GM23338 (cell line): ENCODE measurements at regions not wholly inside any gene's neighbourhood (a gene's known extent, or its start where the extent isn't known, plus 50 kb on each side); places are given as distances from the start of the nearest gene placed in this dataset.

Experiments used
- ATAC-seq: fragments of 200-7000 bp; cut with Tn5 transposase; 3 replicates; pipeline ENCODE4 v1.9.1; 2020
- DNase-seq: peaks from one replicate; pipeline ENCODE4 v3.0.0-alpha.2; 2015; ENCODE audit warnings: low spot score
- H2AFZ ChIP-seq: fragments of 200-600 bp; sonication (generic); 2 replicates; pipeline ENCODE4 v1.8.0; 2016; ENCODE audit warnings: antibody characterized with exemption, mild to moderate bottlenecking, moderate library complexity
- H3F3A ChIP-seq: fragments of 200-600 bp; sonication (generic); replicated peaks from 2 replicates; pipeline ENCODE4 v1.8.0; 2017; ENCODE audit warnings: antibody characterized with exemption, mixed run types, low read depth
- H3K27ac ChIP-seq: fragments of 200-600 bp; sonication (generic); 2 replicates; pipeline ENCODE4 v1.6.1; 2016; ENCODE audit warnings: low read depth
- H3K27me3 ChIP-seq: fragments of 200-600 bp; sonication (generic); 2 replicates; pipeline ENCODE4 v1.8.0; 2016; ENCODE audit warnings: mild to moderate bottlenecking, mixed run types, moderate library complexity; ENCODE audit not compliant: insufficient read depth
- H3K36me3 ChIP-seq: fragments of 200-600 bp; sonication (generic); 2 replicates; pipeline ENCODE4 v1.8.0; 2016; ENCODE audit warnings: mild to moderate bottlenecking; ENCODE audit not compliant: insufficient read depth
- H3K4me1 ChIP-seq: fragments of 200-600 bp; sonication (generic); 2 replicates; pipeline ENCODE4 v1.8.0; 2016; ENCODE audit warnings: mild to moderate bottlenecking, moderate library complexity; ENCODE audit not compliant: insufficient read depth
- H3K4me2 ChIP-seq: fragments of 200-600 bp; sonication (generic); 2 replicates; pipeline ENCODE4 v1.7.1; 2017; ENCODE audit warnings: mixed run types
- H3K4me3 ChIP-seq: fragments of 200-600 bp; sonication (generic); 2 replicates; pipeline ENCODE4 v1.6.1; 2016; ENCODE audit warnings: mixed run types
- H3K79me2 ChIP-seq: fragments of 200-600 bp; sonication (generic); replicated peaks from 2 replicates; pipeline ENCODE4 v1.8.0; 2017; ENCODE audit warnings: mild to moderate bottlenecking; ENCODE audit not compliant: insufficient read depth
- H3K9me2 ChIP-seq: fragments of 200-600 bp; sonication (generic); 2 replicates; pipeline ENCODE4 v1.8.0; 2017; ENCODE audit not compliant: insufficient read depth
- H4K20me1 ChIP-seq: fragments of 200-600 bp; sonication (generic); replicated peaks from 2 replicates; pipeline ENCODE4 v1.8.0; 2017; ENCODE audit warnings: mild to moderate bottlenecking; ENCODE audit not compliant: insufficient read depth
- H3K27ac Mint-ChIP-seq: 2 replicates; pipeline ENCODE4 v1.8.0; 2020; ENCODE audit warnings: inconsistent platforms, mild to moderate bottlenecking, moderate library complexity, mixed read lengths
- H3K27me3 Mint-ChIP-seq: 3 replicates; pipeline ENCODE4 v1.8.0; 2022; ENCODE audit warnings: low read depth, mild to moderate bottlenecking, moderate library complexity, mixed read lengths, inconsistent platforms; ENCODE audit not compliant: insufficient read depth, poor library complexity
- H3K36me3 Mint-ChIP-seq: 3 replicates; pipeline ENCODE4 v1.8.0; 2021; ENCODE audit warnings: low read depth, mild to moderate bottlenecking, inconsistent platforms, moderate library complexity, mixed read lengths
- H3K4me1 Mint-ChIP-seq: 3 replicates; pipeline ENCODE4 v1.8.0; 2020; ENCODE audit warnings: mild to moderate bottlenecking, inconsistent platforms, mixed read lengths
- H3K4me3 Mint-ChIP-seq: 3 replicates; pipeline ENCODE4 v1.8.0; 2021; ENCODE audit warnings: moderate library complexity, mild to moderate bottlenecking, inconsistent platforms, mixed read lengths
- H3K9me3 Mint-ChIP-seq: 3 replicates; pipeline ENCODE4 v1.8.0; 2020; ENCODE audit warnings: moderate library complexity, mild to moderate bottlenecking, inconsistent platforms, mixed read lengths
- CREB1 ChIP-seq: fragments of 250-450 bp; sonication (Bioruptor Pico); IDR thresholded peaks from 2 replicates; pipeline ENCODE4 v1.5.0; 2020; ENCODE audit warnings: low read depth, mild to moderate bottlenecking, moderate library complexity
- EZH2 ChIP-seq: fragments of 200-600 bp; sonication (generic); IDR thresholded peaks from one replicate; pipeline ENCODE4 v1.8.0; 2017; ENCODE audit warnings: antibody characterized with exemption, mild to moderate bottlenecking, low read depth; ENCODE audit not compliant: unreplicated experiment
- EZH2phosphoT487 ChIP-seq: fragments of 200-600 bp; sonication (generic); IDR thresholded peaks from one replicate; pipeline ENCODE4 v1.8.1; 2018; ENCODE audit warnings: antibody characterized with exemption; ENCODE audit not compliant: unreplicated experiment
- NANOG ChIP-seq: IDR thresholded peaks from 2 replicates; pipeline ENCODE4 v1.6.1; 2016; ENCODE audit warnings: antibody characterized with exemption, borderline replicate concordance
- POLR2AphosphoS5 ChIP-seq: IDR thresholded peaks from 2 replicates; pipeline ENCODE4 v1.6.1; 2016; ENCODE audit warnings: antibody characterized with exemption, low read depth
- STAT1 ChIP-seq: IDR thresholded peaks from one replicate; pipeline ENCODE4 v1.6.1; 2016; ENCODE audit warnings: antibody characterized with exemption; ENCODE audit not compliant: unreplicated experiment
- ZNF331 ChIP-seq: fragments of 250-450 bp; sonication (Bioruptor Pico); IDR thresholded peaks from 2 replicates; pipeline ENCODE4 v1.5.0; 2020; ENCODE audit warnings: low read depth, mild to moderate bottlenecking, moderate library complexity
- TF ChIP-seq, protein P1 (sequence below), 2 experiments: fragments of 200-600 bp in 1 of 2; sonication (generic) in 1 of 2; conservative IDR thresholded peaks; 2 replicates each; pipeline versions ENCODE4 v1.5.1 to v1.6.1; 2016 to 2017; ENCODE audit warnings: antibody characterized with exemption in 2 of 2, low read depth in 2 of 2, mild to moderate bottlenecking in 2 of 2, moderate library complexity in 1 of 2
- TF ChIP-seq, protein P2 (sequence below): IDR thresholded peaks from 2 replicates; pipeline ENCODE4 v1.6.1; 2016; ENCODE audit warnings: antibody characterized with exemption
- TF ChIP-seq, protein P3 (sequence below): IDR thresholded peaks from one replicate; pipeline ENCODE4 v1.6.1; 2018; ENCODE audit warnings: antibody characterized with exemption; ENCODE audit not compliant: unreplicated experiment
- TF ChIP-seq, protein P4 (sequence below): fragments of 250-450 bp; sonication (Bioruptor Pico); IDR thresholded peaks from 2 replicates; pipeline ENCODE4 v1.5.0; 2020; ENCODE audit warnings: mild to moderate bottlenecking, moderate library complexity

DNA sequence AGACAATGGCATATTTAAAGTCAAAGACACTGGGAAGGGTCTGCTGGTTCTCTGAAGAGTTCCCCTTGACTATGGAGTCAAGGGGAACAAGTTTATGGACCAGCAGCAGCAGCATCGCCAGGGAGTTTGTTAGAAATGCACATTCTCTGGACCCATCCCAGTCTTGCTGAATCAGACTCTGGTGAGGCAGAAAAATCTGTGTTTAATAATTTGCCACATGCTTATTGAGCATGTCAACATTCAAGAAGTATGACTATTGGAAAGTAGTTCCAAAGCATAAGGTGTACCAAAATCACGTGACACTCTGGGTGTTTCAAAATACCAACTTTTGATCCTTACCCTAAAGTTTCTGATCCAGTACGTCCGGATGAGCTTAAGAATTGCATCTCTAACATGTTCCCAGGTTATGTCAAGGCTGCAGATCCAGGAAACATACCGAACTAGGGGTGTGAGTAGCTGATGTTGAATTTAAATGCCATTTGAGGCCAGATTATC is 853.8 kb downstream of the TMEM182 start (continued):
- no peak for TF ChIP-seq POLR2AphosphoS5
- TF ChIP-seq STAT1 = no peak
- TF ChIP-seq, protein P1, sequence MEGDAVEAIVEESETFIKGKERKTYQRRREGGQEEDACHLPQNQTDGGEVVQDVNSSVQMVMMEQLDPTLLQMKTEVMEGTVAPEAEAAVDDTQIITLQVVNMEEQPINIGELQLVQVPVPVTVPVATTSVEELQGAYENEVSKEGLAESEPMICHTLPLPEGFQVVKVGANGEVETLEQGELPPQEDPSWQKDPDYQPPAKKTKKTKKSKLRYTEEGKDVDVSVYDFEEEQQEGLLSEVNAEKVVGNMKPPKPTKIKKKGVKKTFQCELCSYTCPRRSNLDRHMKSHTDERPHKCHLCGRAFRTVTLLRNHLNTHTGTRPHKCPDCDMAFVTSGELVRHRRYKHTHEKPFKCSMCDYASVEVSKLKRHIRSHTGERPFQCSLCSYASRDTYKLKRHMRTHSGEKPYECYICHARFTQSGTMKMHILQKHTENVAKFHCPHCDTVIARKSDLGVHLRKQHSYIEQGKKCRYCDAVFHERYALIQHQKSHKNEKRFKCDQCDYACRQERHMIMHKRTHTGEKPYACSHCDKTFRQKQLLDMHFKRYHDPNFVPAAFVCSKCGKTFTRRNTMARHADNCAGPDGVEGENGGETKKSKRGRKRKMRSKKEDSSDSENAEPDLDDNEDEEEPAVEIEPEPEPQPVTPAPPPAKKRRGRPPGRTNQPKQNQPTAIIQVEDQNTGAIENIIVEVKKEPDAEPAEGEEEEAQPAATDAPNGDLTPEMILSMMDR (conservative IDR thresholded peaks at IDR 0.05; ENCODE audit: low read depth in 2 of 2) = no peak
- TF ChIP-seq NANOG = no peak
- TF ChIP-seq EZH2 = no peak
- TF ChIP-seq, protein P2, sequence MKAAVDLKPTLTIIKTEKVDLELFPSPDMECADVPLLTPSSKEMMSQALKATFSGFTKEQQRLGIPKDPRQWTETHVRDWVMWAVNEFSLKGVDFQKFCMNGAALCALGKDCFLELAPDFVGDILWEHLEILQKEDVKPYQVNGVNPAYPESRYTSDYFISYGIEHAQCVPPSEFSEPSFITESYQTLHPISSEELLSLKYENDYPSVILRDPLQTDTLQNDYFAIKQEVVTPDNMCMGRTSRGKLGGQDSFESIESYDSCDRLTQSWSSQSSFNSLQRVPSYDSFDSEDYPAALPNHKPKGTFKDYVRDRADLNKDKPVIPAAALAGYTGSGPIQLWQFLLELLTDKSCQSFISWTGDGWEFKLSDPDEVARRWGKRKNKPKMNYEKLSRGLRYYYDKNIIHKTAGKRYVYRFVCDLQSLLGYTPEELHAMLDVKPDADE = no peak

DNA sequence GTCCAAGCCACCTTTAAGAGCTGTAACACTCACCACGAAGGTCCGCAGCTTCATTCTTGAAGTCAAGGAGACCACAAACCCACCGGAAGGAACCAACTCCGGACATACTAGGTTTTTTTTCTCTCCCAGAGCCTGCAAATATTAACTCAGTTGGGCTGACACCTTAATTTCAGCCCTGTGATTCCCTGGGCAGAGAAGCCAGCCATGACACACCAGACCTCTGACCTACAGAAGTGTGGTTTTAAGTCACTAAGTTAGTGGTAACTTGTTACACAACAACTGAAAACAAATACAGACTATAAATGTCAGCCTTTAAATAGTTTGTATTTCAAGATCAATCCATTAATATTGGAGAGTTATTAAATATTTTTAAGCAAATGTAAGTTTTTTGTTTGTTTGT is 855.1 kb downstream of the TMEM182 start:
- H3K36me3 ChIP-seq = no peaks in the 10 kb centered on the region
- Mint-ChIP-seq H3K27ac (no peak overlapping the region), H3K4me1 (no peaks in the 10 kb centered on the region), H3K27me3 (no peaks in the 10 kb centered on the region), H3K9me3 (peaks cover 18% of the 10 kb centered on the region), H3K4me3 (no peak overlapping the region), H3K36me3 (peaks cover 15% of the 10 kb centered on the region; the same call in 2 of the 3 replicates)
- peaks cover 5% of the 10 kb centered on the region; the same call in 1 of the 2 replicates for H3K9me2 ChIP-seq
- DNase-seq (no peak), ATAC-seq (no peak)
- TF ChIP-seq NANOG = no peak
- no peak for TF ChIP-seq EZH2phosphoT487
- TF ChIP-seq, protein P3, sequence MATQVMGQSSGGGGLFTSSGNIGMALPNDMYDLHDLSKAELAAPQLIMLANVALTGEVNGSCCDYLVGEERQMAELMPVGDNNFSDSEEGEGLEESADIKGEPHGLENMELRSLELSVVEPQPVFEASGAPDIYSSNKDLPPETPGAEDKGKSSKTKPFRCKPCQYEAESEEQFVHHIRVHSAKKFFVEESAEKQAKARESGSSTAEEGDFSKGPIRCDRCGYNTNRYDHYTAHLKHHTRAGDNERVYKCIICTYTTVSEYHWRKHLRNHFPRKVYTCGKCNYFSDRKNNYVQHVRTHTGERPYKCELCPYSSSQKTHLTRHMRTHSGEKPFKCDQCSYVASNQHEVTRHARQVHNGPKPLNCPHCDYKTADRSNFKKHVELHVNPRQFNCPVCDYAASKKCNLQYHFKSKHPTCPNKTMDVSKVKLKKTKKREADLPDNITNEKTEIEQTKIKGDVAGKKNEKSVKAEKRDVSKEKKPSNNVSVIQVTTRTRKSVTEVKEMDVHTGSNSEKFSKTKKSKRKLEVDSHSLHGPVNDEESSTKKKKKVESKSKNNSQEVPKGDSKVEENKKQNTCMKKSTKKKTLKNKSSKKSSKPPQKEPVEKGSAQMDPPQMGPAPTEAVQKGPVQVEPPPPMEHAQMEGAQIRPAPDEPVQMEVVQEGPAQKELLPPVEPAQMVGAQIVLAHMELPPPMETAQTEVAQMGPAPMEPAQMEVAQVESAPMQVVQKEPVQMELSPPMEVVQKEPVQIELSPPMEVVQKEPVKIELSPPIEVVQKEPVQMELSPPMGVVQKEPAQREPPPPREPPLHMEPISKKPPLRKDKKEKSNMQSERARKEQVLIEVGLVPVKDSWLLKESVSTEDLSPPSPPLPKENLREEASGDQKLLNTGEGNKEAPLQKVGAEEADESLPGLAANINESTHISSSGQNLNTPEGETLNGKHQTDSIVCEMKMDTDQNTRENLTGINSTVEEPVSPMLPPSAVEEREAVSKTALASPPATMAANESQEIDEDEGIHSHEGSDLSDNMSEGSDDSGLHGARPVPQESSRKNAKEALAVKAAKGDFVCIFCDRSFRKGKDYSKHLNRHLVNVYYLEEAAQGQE = no peak
- TF ChIP-seq CREB1 (CRISPR knock-in tag) = no peak
- TF ChIP-seq POLR2AphosphoS5 = no peak
- no peak for TF ChIP-seq ZNF331 (CRISPR knock-in tag)
- TF ChIP-seq, protein P4, sequence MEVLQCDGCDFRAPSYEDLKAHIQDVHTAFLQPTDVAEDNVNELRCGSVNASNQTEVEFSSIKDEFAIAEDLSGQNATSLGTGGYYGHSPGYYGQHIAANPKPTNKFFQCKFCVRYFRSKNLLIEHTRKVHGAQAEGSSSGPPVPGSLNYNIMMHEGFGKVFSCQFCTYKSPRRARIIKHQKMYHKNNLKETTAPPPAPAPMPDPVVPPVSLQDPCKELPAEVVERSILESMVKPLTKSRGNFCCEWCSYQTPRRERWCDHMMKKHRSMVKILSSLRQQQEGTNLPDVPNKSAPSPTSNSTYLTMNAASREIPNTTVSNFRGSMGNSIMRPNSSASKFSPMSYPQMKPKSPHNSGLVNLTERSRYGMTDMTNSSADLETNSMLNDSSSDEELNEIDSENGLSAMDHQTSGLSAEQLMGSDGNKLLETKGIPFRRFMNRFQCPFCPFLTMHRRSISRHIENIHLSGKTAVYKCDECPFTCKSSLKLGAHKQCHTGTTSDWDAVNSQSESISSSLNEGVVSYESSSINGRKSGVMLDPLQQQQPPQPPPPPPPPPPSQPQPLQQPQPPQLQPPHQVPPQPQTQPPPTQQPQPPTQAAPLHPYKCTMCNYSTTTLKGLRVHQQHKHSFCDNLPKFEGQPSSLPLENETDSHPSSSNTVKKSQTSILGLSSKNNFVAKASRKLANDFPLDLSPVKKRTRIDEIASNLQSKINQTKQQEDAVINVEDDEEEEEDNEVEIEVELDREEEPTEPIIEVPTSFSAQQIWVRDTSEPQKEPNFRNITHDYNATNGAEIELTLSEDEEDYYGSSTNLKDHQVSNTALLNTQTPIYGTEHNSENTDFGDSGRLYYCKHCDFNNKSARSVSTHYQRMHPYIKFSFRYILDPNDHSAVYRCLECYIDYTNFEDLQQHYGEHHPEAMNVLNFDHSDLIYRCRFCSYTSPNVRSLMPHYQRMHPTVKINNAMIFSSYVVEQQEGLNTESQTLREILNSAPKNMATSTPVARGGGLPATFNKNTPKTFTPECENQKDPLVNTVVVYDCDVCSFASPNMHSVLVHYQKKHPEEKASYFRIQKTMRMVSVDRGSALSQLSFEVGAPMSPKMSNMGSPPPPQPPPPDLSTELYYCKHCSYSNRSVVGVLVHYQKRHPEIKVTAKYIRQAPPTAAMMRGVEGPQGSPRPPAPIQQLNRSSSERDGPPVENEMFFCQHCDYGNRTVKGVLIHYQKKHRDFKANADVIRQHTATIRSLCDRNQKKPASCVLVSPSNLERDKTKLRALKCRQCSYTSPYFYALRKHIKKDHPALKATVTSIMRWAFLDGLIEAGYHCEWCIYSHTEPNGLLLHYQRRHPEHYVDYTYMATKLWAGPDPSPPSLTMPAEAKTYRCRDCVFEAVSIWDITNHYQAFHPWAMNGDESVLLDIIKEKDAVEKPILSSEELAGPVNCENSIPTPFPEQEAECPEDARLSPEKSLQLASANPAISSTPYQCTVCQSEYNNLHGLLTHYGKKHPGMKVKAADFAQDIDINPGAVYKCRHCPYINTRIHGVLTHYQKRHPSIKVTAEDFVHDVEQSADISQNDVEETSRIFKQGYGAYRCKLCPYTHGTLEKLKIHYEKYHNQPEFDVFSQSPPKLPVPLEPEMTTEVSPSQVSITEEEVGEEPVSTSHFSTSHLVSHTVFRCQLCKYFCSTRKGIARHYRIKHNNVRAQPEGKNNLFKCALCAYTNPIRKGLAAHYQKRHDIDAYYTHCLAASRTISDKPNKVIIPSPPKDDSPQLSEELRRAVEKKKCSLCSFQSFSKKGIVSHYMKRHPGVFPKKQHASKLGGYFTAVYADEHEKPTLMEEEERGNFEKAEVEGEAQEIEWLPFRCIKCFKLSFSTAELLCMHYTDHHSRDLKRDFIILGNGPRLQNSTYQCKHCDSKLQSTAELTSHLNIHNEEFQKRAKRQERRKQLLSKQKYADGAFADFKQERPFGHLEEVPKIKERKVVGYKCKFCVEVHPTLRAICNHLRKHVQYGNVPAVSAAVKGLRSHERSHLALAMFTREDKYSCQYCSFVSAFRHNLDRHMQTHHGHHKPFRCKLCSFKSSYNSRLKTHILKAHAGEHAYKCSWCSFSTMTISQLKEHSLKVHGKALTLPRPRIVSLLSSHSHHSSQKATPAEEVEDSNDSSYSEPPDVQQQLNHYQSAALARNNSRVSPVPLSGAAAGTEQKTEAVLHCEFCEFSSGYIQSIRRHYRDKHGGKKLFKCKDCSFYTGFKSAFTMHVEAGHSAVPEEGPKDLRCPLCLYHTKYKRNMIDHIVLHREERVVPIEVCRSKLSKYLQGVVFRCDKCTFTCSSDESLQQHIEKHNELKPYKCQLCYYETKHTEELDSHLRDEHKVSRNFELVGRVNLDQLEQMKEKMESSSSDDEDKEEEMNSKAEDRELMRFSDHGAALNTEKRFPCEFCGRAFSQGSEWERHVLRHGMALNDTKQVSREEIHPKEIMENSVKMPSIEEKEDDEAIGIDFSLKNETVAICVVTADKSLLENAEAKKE (CRISPR knock-in tag) = no peak
- TF ChIP-seq EZH2 = no peak
- TF ChIP-seq, protein P2 = no peak
- no peaks in the 10 kb centered on the region for H4K20me1 ChIP-seq
- no peaks in the 10 kb centered on the region for H3K27me3 ChIP-seq
- H3K79me2 ChIP-seq = no peaks in the 10 kb centered on the region
- H3K4me3 ChIP-seq = no peak overlapping the region
- H3K4me1 ChIP-seq = no peaks in the 10 kb centered on the region
- H3K27ac ChIP-seq = no peak overlapping the region
- no peaks in the 10 kb centered on the region for H3F3A ChIP-seq
- H2AFZ ChIP-seq = no peak overlapping the region
- H3K4me2 ChIP-seq = no peak overlapping the region
